HepG2 (cell line): ENCODE measurements at regions not wholly inside any gene's neighbourhood (a gene's known extent, or its start where the extent isn't known, plus 50 kb on each side); places are given as distances from the start of the nearest gene placed in this dataset.
A peak's percentile ranks its signal among the peaks of the same experiment; 100 is the strongest.

ENCODE experiments used
- HDAC2 ChIP-seq: sonication (generic); formaldehyde crosslinking; IDR thresholded peaks from 2 replicates; pipeline ENCODE4 v1.4.0; 2020; ENCODE audit warnings: missing genetic modification reagents
- HMG20B ChIP-seq: conservative IDR thresholded peaks from 2 replicates; pipeline ENCODE4 v1.6.1; 2016; ENCODE audit warnings: missing genetic modification reagents, missing compliant biosample characterization
- HNRNPH1 ChIP-seq: fragments of 200-400 bp; formaldehyde crosslinking; optimal IDR thresholded peaks from 2 replicates; pipeline ENCODE3; 2017; ENCODE audit warnings: mild to moderate bottlenecking, low read depth, low read length
- KLF11 ChIP-seq: IDR thresholded peaks from 2 replicates; pipeline ENCODE4 v1.6.1; 2016; ENCODE audit warnings: missing compliant biosample characterization
- PITX1 ChIP-seq: sonication (generic); formaldehyde crosslinking; IDR thresholded peaks from 2 replicates; pipeline ENCODE4 v1.5.1; 2020; ENCODE audit warnings: mild to moderate bottlenecking, missing genetic modification reagents
- SP4 ChIP-seq: sonication (generic); formaldehyde crosslinking; IDR thresholded peaks from 2 replicates; pipeline ENCODE4 v1.8.1; 2023; ENCODE audit warnings: mild to moderate bottlenecking, missing genetic modification reagents
- THAP11 ChIP-seq: IDR thresholded peaks from 2 replicates; pipeline ENCODE4 v1.6.1; 2016; ENCODE audit warnings: missing biosample characterization, missing genetic modification reagents
- ZFP62 ChIP-seq: sonication (generic); formaldehyde crosslinking; IDR thresholded peaks from 2 replicates; pipeline ENCODE4 v1.4.0; 2020; ENCODE audit warnings: missing genetic modification reagents
- ZFX ChIP-seq: sonication (generic); formaldehyde crosslinking; IDR thresholded peaks from 2 replicates; pipeline ENCODE4 v1.4.0; 2020; ENCODE audit warnings: mild to moderate bottlenecking, low read depth, missing genetic modification reagents, moderate library complexity
- ZNF230 ChIP-seq: sonication (generic); formaldehyde crosslinking; IDR thresholded peaks from 2 replicates; pipeline ENCODE4 v1.4.0; 2020; ENCODE audit warnings: mild to moderate bottlenecking, missing genetic modification reagents
- ZNF24 ChIP-seq: fragments of 450-650 bp; IDR thresholded peaks from 2 replicates; pipeline ENCODE4 v1.6.1; 2017; ENCODE audit warnings: antibody characterized with exemption, mild to moderate bottlenecking
- ZNF432 ChIP-seq: sonication (generic); formaldehyde crosslinking; IDR thresholded peaks from 2 replicates; pipeline ENCODE4 v1.5.0; 2020; ENCODE audit warnings: missing genetic modification reagents, mild to moderate bottlenecking, borderline replicate concordance
- ZNF446 ChIP-seq: sonication (generic); formaldehyde crosslinking; IDR thresholded peaks from 2 replicates; pipeline ENCODE4 v1.5.0; 2020; ENCODE audit warnings: mild to moderate bottlenecking, missing genetic modification reagents
- ZNF883 ChIP-seq: sonication (generic); formaldehyde crosslinking; IDR thresholded peaks from 2 replicates; pipeline ENCODE4 v1.5.1; 2020; ENCODE audit warnings: mild to moderate bottlenecking, missing genetic modification reagents; ENCODE audit errors: not compliant biosample characterization
- ZNF891 ChIP-seq: sonication (generic); formaldehyde crosslinking; IDR thresholded peaks from 2 replicates; pipeline ENCODE4 v1.5.0; 2020; ENCODE audit warnings: mild to moderate bottlenecking, missing genetic modification reagents
- TF ChIP-seq, protein P1 (sequence below): sonication (generic); formaldehyde crosslinking; IDR thresholded peaks from 2 replicates; pipeline ENCODE4 v1.8.1; 2023; ENCODE audit warnings: missing genetic modification reagents, mild to moderate bottlenecking, borderline replicate concordance
- TF ChIP-seq, protein P2 (sequence below): sonication (generic); formaldehyde crosslinking; conservative IDR thresholded peaks from 2 replicates; pipeline ENCODE4 v1.8.0; 2022; ENCODE audit warnings: missing genetic modification reagents
- TF ChIP-seq, protein P3 (sequence below): IDR thresholded peaks from 2 replicates; pipeline ENCODE4 v1.6.1; 2016; ENCODE audit warnings: missing compliant biosample characterization, missing genetic modification reagents, borderline replicate concordance
- TF ChIP-seq, protein P4 (sequence below): sonication (generic); formaldehyde crosslinking; IDR thresholded peaks from 2 replicates; pipeline ENCODE4 v1.5.0; 2020; ENCODE audit warnings: missing genetic modification reagents, mild to moderate bottlenecking, borderline replicate concordance
- TF ChIP-seq, protein P5 (sequence below): IDR thresholded peaks from 2 replicates; pipeline ENCODE4 v1.6.1; 2016
- TF ChIP-seq, protein P6 (sequence below): sonication (generic); formaldehyde crosslinking; IDR thresholded peaks from 2 replicates; pipeline ENCODE4 v1.4.0; 2020; ENCODE audit warnings: missing genetic modification reagents
- TF ChIP-seq, protein P7 (sequence below): sonication (generic); formaldehyde crosslinking; IDR thresholded peaks from 2 replicates; pipeline ENCODE4 v1.8.0; 2022; ENCODE audit warnings: mild to moderate bottlenecking, missing genetic modification reagents

DNA sequence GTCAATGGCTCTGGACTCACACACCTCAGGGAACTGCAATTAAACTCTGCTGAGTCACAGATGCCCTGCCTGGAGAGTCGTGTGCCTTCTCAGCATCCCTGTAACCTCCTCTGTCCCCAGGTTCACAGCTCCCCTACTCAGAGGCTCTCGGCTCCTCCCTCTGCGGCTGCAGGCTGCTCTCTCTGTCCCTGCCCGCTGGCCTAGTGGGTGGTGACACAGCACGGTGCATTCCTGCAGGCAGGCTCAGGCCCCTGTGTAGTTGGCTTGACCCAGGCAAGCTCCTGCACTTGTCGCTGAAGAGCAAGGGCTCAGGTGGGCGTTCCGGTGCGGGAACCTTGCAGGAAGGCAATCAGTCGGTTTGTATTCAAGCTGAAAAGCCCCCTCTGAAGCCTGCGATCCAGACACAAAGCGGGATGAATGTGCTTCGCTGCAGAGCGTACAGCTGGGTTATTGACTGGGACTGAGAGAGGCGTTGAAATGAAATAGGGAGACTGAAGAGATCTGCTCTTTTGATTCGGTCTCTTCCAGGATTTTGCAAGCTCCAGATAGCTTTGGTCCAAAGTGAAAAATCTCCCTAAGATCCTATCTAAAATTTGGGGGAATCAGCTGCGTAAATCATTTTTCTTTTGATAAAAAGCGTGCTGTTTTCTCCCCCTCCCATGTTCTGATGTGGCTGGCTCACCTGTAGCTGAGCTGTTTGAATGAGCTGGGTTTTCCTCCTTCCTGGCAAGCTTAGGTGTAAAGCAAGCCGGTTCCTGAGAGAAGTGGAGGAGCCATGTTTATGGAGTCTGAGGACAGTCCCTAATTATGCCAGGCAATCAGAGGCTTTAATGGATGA, 208.7 kb upstream of the PHYHIPL start (continued):
- peak; percentile 94 for TF ChIP-seq ZFX (CRISPR knock-in tag)
- TF ChIP-seq PITX1 (CRISPR knock-in tag), result peak; percentile 70; the same call in 1 of the 2 replicates
- TF ChIP-seq HNRNPH1, result no peak
- peak; percentile 75 for TF ChIP-seq ZNF883 (CRISPR knock-in tag)
- TF ChIP-seq, protein P1, sequence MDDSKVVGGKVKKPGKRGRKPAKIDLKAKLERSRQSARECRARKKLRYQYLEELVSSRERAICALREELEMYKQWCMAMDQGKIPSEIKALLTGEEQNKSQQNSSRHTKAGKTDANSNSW (CRISPR knock-in tag), result no peak
- no peak for TF ChIP-seq HMG20B (CRISPR knock-in tag)
- TF ChIP-seq KLF11 (CRISPR knock-in tag), result no peak
- TF ChIP-seq HDAC2 (CRISPR knock-in tag), result peak; percentile 90
- TF ChIP-seq, protein P2, sequence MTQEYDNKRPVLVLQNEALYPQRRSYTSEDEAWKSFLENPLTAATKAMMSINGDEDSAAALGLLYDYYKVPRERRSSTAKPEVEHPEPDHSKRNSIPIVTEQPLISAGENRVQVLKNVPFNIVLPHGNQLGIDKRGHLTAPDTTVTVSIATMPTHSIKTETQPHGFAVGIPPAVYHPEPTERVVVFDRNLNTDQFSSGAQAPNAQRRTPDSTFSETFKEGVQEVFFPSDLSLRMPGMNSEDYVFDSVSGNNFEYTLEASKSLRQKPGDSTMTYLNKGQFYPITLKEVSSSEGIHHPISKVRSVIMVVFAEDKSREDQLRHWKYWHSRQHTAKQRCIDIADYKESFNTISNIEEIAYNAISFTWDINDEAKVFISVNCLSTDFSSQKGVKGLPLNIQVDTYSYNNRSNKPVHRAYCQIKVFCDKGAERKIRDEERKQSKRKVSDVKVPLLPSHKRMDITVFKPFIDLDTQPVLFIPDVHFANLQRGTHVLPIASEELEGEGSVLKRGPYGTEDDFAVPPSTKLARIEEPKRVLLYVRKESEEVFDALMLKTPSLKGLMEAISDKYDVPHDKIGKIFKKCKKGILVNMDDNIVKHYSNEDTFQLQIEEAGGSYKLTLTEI (CRISPR knock-in tag), result no peak
- TF ChIP-seq, protein P3, sequence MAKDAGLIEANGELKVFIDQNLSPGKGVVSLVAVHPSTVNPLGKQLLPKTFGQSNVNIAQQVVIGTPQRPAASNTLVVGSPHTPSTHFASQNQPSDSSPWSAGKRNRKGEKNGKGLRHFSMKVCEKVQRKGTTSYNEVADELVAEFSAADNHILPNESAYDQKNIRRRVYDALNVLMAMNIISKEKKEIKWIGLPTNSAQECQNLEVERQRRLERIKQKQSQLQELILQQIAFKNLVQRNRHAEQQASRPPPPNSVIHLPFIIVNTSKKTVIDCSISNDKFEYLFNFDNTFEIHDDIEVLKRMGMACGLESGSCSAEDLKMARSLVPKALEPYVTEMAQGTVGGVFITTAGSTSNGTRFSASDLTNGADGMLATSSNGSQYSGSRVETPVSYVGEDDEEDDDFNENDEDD (CRISPR knock-in tag), result no peak
- TF ChIP-seq THAP11 (CRISPR knock-in tag), result peak; percentile 62
- TF ChIP-seq ZNF891 (CRISPR knock-in tag), result 0 out of 2 replicates have a peak, but pooled peaks have one; percentile 42
- TF ChIP-seq ZNF432, result no peak
- peak; percentile 33; the same call in 1 of the 2 replicates for TF ChIP-seq SP4 (CRISPR knock-in tag)
- TF ChIP-seq, protein P4, sequence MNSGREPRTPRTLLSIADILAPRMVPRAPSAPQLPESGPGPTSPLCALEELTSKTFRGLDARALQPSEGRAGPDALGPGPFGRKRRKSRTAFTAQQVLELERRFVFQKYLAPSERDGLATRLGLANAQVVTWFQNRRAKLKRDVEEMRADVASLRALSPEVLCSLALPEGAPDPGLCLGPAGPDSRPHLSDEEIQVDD, result no peak
- 0 out of 2 replicates have a peak, but pooled peaks have one; percentile 61 for TF ChIP-seq ZNF446
- peak; percentile 68; the same call in 1 of the 2 replicates for TF ChIP-seq ZNF230 (CRISPR knock-in tag)
- TF ChIP-seq, protein P5, sequence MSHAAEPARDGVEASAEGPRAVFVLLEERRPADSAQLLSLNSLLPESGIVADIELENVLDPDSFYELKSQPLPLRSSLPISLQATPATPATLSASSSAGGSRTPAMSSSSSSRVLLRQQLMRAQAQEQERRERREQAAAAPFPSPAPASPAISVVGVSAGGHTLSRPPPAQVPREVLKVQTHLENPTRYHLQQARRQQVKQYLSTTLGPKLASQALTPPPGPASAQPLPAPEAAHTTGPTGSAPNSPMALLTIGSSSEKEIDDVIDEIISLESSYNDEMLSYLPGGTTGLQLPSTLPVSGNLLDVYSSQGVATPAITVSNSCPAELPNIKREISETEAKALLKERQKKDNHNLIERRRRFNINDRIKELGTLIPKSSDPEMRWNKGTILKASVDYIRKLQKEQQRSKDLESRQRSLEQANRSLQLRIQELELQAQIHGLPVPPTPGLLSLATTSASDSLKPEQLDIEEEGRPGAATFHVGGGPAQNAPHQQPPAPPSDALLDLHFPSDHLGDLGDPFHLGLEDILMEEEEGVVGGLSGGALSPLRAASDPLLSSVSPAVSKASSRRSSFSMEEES (CRISPR knock-in tag), result no peak
- no peak for TF ChIP-seq ZFP62
- TF ChIP-seq, protein P6, sequence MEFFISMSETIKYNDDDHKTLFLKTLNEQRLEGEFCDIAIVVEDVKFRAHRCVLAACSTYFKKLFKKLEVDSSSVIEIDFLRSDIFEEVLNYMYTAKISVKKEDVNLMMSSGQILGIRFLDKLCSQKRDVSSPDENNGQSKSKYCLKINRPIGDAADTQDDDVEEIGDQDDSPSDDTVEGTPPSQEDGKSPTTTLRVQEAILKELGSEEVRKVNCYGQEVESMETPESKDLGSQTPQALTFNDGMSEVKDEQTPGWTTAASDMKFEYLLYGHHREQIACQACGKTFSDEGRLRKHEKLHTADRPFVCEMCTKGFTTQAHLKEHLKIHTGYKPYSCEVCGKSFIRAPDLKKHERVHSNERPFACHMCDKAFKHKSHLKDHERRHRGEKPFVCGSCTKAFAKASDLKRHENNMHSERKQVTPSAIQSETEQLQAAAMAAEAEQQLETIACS (CRISPR knock-in tag), result no peak
- TF ChIP-seq, protein P7, sequence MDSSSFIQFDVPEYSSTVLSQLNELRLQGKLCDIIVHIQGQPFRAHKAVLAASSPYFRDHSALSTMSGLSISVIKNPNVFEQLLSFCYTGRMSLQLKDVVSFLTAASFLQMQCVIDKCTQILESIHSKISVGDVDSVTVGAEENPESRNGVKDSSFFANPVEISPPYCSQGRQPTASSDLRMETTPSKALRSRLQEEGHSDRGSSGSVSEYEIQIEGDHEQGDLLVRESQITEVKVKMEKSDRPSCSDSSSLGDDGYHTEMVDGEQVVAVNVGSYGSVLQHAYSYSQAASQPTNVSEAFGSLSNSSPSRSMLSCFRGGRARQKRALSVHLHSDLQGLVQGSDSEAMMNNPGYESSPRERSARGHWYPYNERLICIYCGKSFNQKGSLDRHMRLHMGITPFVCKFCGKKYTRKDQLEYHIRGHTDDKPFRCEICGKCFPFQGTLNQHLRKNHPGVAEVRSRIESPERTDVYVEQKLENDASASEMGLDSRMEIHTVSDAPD (CRISPR knock-in tag), result peak; percentile 42; the same call in 1 of the 2 replicates
- TF ChIP-seq ZNF24, result no peak
